Esophagus squamous epithelium (tissue), 4 donors: ENCODE measurements at regions not wholly inside any gene's neighbourhood (a gene's known extent, or its start where the extent isn't known, plus 50 kb on each side); places are given as distances from the start of the nearest gene placed in this dataset.
A peak's percentile ranks its signal among the peaks of the same experiment; 100 is the strongest.

Source experiments
- CTCF ChIP-seq, 6 experiments: fragments of 450-650 bp in 4 of 6; fragments of 200-600 bp in 2 of 6; sonication (generic) in 2 of 6; IDR thresholded peaks; one replicate each; pipeline ENCODE4 v1.5.1; 2016 to 2019; ENCODE audit warnings: antibody characterized with exemption in 6 of 6, mild to moderate bottlenecking in 4 of 6, moderate library complexity in 4 of 6
- POLR2A ChIP-seq, 4 donors: fragments of 450-650 bp; IDR thresholded peaks; one replicate each; pipeline ENCODE4 v1.6.1; 2017; ENCODE audit warnings: antibody characterized with exemption in 4 of 4, mild to moderate bottlenecking in 4 of 4, moderate library complexity in 3 of 4

- no peak for TF ChIP-seq POLR2A (IDR thresholded peaks at IDR 0.05)
- peak; percentile 89 to 99 (median 96) for TF ChIP-seq CTCF (IDR thresholded peaks at IDR 0.05)
Measured at GRCh38 chr3:59575113-59576001, 525.5 kb upstream of the CFAP20DC start.
